SK-N-SH treated with all-trans-retinoic acid at 6 μM for 48 hours (cell line): ENCODE measurements at regions not wholly inside any gene's neighbourhood (a gene's known extent, or its start where the extent isn't known, plus 50 kb on each side); places are given as distances from the start of the nearest gene placed in this dataset.

Experiments used
- PPARA ChIP-seq: fragments of 250-450 bp; sonication (Bioruptor Pico); IDR thresholded peaks from 2 replicates; pipeline ENCODE4 v1.5.0; 2020; ENCODE audit warnings: mild to moderate bottlenecking, borderline replicate concordance
- SNAI2 ChIP-seq: fragments of 250-450 bp; sonication (Bioruptor Pico); IDR thresholded peaks from 2 replicates; pipeline ENCODE4 v1.5.0; 2020; ENCODE audit warnings: mild to moderate bottlenecking, moderate library complexity

DNA sequence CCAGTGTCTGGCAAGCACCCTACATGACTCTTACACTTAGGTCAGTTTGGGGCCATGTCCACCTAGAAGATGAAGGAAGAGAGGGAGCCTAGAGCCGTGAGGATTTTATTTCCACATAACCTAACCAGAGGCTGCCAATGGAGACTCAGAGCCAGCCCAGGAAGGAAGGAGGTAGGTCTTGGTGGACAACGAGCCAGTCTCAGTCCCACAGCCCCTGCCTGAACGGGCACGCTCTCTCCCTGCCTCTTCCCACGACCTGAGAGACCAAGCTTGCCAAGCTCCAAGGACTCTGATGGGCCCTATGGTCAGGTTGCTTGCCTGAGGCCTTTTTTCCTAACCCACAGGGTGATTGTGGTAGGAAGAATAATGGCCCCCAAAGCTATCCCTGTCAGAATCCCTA lies 188.4 kb downstream of the TFCP2L1 start:
- TF ChIP-seq SNAI2 (no peak), PPARA (CRISPR knock-in tag) (no peak)
